ENCODE measurements at regions not wholly inside any gene's neighbourhood (a gene's known extent, or its start where the extent isn't known, plus 50 kb on each side); places are given as distances from the start of the nearest gene placed in this dataset.

DNA sequence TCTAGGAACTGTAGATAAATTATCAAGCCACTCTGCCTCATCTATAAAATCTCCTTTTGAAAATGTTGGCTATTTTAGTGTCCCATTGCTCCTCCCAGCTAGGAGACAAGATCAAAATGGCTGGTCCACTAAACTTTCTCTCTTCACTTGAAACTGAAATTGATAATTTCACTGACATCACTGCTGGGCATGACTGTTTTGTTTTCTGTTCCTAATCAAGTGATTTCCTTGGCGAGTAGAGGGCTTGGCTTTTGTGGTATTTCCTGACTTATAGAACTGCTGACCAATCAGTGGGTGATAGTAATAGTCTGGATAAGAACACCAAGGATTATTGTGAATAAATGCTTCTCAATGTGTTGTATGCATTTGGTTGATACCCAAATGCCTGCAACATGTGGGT lies 2152.9 kb downstream of the ARAP2 start:
- TF ChIP-seq POLR2A (IDR thresholded peaks at IDR 0.05; ENCODE audit: low read depth, low read length): no peak
- DNase-seq (ENCODE audit: insufficient read length, low spot score) (no peak), FAIRE-seq (no peak)

- FAIRE-seq (no peak), DNase-seq (ENCODE audit: insufficient read length, low spot score) (no peak)
- no peak for TF ChIP-seq POLR2A (IDR thresholded peaks at IDR 0.05; ENCODE audit: low read depth, low read length)
Observed at GRCh38 chr4:34094114-34094513, 2150.2 kb downstream of the ARAP2 start.

- no peak for DNase-seq (ENCODE audit: insufficient read length, low spot score)
- FAIRE-seq: no peak
- no peak for TF ChIP-seq POLR2A (IDR thresholded peaks at IDR 0.05; ENCODE audit: low read depth, low read length)
Observed at GRCh38 chr4:34105311-34105710, 2139.0 kb downstream of the ARAP2 start.

DNA sequence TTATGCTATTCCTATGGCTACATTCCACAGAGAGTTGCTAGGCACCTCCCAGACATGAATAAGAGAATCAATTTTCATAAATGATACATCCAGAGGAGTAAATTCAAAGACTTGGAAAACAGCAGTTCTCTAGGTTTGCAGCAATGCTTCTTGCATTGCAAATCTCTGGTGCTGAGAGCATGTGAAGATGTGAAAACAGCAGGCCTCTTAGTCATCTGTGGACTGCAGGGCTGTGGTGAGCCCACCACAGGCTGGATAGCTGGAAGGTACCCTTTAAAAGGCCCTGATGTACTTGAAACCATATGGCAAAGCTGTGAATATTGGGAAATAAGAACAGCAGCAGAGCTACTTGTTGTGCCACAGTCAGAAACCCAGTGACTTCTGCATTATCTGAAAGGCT lies 2135.9 kb downstream of the ARAP2 start:
- FAIRE-seq (no peak), DNase-seq (ENCODE audit: insufficient read length, low spot score) (no peak)
- TF ChIP-seq POLR2A (IDR thresholded peaks at IDR 0.05; ENCODE audit: low read depth, low read length): no peak

- DNase-seq (ENCODE audit: insufficient read length, low spot score) (no peak), FAIRE-seq (no peak)
- no peak for TF ChIP-seq POLR2A (IDR thresholded peaks at IDR 0.05; ENCODE audit: low read depth, low read length)
Observed at GRCh38 chr4:34112573-34112972, 2131.7 kb downstream of the ARAP2 start.

GRCh38 chr4:34138385-34138784 lies 2105.9 kb downstream of the ARAP2 start:
- FAIRE-seq (no peak), DNase-seq (ENCODE audit: insufficient read length, low spot score) (no peak)
- TF ChIP-seq POLR2A (IDR thresholded peaks at IDR 0.05; ENCODE audit: low read depth, low read length): no peak

- FAIRE-seq: no peak
- no peak for TF ChIP-seq POLR2A (IDR thresholded peaks at IDR 0.05; ENCODE audit: low read depth, low read length)
- DNase-seq (ENCODE audit: insufficient read length, low spot score): no peak
Observed at GRCh38 chr4:34139346-34139745, 2105.0 kb downstream of the ARAP2 start.

GRCh38 chr4:34148322-34148908 lies 2095.9 kb downstream of the ARAP2 start:
- DNase-seq (ENCODE audit: insufficient read length, low spot score) (no peak), FAIRE-seq (no peak)
- TF ChIP-seq POLR2A (IDR thresholded peaks at IDR 0.05; ENCODE audit: low read depth, low read length): no peak

GRCh38 chr4:34157547-34157946 lies 2086.8 kb downstream of the ARAP2 start:
- no peak for DNase-seq (ENCODE audit: insufficient read length, low spot score)
- no peak for TF ChIP-seq POLR2A (IDR thresholded peaks at IDR 0.05; ENCODE audit: low read depth, low read length)
- FAIRE-seq: no peak

DNA sequence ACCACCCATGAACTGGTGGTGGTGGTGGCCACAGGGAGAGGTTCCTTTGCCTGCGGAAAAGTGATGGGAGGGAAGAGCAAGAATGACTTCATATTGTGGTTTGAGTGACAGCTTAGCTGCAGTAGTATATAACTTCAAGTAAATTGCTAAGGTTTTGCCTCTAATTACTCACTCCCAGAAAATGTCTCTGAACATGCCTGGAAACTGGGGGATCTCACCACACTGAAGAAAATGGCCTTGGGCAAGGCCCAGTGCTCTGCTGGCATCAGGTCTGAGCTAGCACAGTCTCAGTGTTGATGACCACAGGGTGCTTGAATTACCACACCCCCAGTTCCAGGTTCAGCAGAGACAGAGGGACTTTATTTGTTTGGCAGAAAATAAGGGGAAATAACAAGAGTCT lies 2085.4 kb downstream of the ARAP2 start:
- FAIRE-seq (no peak), DNase-seq (ENCODE audit: insufficient read length, low spot score) (no peak)
- TF ChIP-seq POLR2A (IDR thresholded peaks at IDR 0.05; ENCODE audit: low read depth, low read length): no peak

GRCh38 chr4:34170946-34171345 lies 2073.4 kb downstream of the ARAP2 start:
- DNase-seq (ENCODE audit: insufficient read length, low spot score) (no peak), FAIRE-seq (no peak)
- no peak for TF ChIP-seq POLR2A (IDR thresholded peaks at IDR 0.05; ENCODE audit: low read depth, low read length)

DNA sequence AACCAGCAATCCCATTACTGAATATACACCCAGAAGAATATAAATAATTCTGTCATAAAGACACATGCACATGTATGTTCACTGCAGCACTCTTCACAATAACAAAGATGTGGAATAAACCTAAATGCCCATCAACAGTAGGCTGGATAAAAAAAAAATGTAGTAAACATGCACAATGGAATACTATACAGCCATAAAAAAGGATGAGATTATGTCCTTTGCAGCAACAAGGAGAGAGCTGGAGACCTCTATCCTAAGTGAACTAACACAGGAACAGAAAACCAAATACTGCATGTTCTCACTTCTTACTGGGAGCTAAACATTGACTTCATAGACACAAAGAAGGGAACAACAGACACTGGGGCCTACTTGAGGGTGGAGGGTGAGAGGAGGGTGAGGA lies 2067.7 kb downstream of the ARAP2 start:
- DNase-seq (ENCODE audit: insufficient read length, low spot score) (no peak), FAIRE-seq (no peak)
- TF ChIP-seq POLR2A (IDR thresholded peaks at IDR 0.05; ENCODE audit: low read depth, low read length): no peak

DNA sequence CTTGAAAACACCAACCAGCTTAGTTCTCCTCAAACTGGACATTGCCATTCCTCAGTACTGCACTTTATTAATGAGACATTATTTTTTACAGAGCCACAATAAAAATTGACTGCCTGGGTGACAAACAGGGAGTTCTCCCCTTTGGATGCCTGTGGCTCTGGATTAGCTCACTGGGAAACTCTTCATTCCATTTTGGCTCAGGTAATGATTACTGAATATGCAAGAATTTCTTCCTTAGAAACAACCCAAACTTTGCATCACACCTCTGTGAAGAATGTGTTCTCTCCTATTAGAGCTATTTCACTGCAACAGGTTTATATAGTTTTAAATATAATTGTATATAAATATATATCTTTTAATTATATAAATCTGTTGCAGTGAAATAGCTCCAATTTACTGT lies 2065.8 kb downstream of the ARAP2 start:
- FAIRE-seq (no peak), DNase-seq (ENCODE audit: insufficient read length, low spot score) (no peak)
- TF ChIP-seq POLR2A (IDR thresholded peaks at IDR 0.05; ENCODE audit: low read depth, low read length): no peak

DNA sequence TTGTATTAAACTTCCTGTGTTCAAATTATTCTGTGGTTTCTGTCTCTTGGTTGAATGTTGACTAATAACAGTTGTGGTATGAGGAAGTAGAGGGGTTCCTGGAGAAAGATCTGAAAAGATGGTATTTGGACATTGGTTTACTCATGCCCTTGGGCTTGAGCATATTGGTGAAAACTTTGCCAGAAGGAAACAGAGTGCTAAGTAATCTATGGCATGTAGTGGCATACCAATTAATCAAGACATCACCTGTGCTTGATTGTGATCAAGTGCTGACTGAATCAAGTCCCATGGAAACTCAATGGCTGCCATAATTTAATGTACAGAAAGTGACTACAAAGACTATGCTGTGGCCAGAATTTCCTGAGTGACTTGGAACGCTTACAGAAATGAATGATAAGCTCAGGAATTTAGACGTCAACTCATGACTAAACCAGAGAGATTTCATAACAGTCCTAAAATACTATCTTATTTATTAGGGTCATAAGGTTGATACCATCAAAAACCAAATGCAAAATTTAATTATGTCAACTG lies 2062.9 kb downstream of the ARAP2 start:
- no peak for DNase-seq (ENCODE audit: insufficient read length, low spot score)
- FAIRE-seq: peak; percentile 72
- no peak for TF ChIP-seq POLR2A (IDR thresholded peaks at IDR 0.05; ENCODE audit: low read depth, low read length)

DNA sequence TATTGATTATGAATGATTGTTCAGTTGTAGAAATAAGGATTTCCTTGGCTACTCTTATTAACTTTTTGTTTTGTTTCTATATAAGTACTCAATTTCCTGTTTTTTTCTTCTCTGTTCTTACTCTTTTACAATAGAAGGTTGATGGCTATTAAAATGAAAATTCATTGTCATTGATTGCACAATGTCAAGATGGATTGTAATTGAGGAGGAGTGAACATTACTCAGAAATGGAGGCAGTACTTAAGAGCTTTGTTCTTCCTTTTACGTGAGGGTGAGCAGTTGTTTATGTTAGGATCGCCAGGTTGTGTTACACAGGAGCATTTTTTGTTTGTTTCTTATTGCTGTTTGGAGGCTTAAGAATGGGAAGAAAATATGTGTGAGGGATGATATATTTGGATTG lies 2062.4 kb downstream of the ARAP2 start:
- DNase-seq (ENCODE audit: insufficient read length, low spot score) (no peak), FAIRE-seq (no peak)
- TF ChIP-seq POLR2A (IDR thresholded peaks at IDR 0.05; ENCODE audit: low read depth, low read length): no peak

GRCh38 chr4:34182306-34182705 lies 2062.0 kb downstream of the ARAP2 start:
- FAIRE-seq (no peak), DNase-seq (ENCODE audit: insufficient read length, low spot score) (no peak)
- TF ChIP-seq POLR2A (IDR thresholded peaks at IDR 0.05; ENCODE audit: low read depth, low read length): no peak

All from H54 (cell line).